Right renal pelvis (tissue), 4 donors: ENCODE measurements at regions not wholly inside any gene's neighbourhood (a gene's known extent, or its start where the extent isn't known, plus 50 kb on each side); places are given as distances from the start of the nearest gene placed in this dataset.

Source experiments
- DNase-seq, 4 donors: peaks; one replicate each; pipeline ENCODE4 v3.0.0-alpha.2; 2013; ENCODE audit warnings: low read depth in 4 of 4, low spot score in 3 of 4, missing footprints in 1 of 4

GRCh38 chr18:47552783-47553182 lies 301.3 kb upstream of the SKOR2 start:
- DNase-seq = no peak

DNA sequence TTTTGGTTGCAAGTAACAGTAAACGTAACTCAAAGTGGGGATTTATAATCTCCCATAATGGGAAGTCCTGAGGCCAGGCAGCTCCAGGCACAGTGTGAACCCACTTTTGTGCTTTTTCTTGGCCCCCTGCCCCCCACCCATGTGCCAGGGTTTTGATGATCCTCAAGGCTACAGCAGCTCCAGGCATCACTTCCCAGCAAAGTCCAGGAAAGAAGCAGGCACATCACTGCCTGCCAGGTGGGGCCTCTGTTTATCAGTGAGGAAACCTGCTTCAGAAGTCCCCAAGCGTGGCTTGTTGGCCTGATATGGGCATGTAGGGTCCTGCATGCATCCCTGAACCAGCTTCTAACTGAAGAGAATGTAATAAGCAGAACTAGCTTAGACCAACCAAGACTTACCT lies 299.2 kb upstream of the SKOR2 start:
- DNase-seq = no peak

DNA sequence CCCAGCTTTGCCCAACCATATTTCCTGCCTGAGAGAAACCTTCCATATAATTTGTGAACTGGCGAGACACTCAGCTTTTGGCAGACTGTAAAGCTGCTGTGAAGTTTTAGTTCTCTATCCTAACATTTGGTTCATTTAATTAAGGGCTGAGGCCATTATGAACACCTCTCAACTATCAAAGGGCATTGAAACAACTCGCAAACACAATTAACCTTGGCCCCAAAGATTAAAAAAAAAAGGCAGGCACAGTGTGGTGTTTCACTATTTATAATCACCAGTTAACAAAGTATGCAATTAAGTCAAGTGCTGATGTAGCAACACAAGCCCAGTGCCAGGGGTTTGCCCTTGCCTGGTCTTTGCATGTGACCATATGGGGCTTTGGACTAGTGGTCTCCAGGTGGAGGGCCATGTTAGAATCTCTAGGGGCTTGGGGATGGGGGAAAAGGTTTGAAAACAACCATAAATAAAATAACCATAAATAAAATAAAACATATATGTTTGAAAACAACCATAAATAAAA lies 297.6 kb upstream of the SKOR2 start:
- DNase-seq = no peak

DNA sequence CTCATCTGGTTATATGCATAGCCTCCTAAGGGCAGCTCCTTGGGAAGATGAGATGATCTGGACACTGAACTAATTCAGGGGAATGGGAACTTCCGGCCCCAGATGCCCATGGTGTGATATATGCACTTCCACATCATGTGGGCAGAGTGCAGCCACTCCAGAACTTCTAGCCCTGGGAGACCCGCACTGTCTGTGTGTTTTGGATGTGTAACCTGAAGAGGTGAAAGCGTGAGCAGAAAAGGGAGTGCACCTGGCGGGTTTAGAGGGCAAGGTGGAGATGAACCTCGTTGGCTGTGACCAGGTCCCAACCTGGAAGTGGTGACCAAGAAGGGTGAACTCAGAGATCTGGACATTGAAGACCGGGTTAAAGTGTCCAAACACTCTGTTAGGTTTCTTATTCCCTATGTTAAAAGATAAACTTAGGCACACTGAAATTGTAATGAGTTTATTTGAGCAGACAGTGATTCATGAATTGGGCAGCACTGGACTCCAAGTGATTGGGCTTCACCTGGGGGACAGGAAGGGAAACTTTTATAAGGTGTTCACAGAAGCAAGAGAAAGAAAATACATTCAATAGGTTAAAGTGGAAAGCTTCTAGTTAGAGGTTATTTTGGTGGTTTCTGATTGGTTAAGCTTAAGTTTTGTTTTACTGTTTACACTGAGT lies 296.2 kb upstream of the SKOR2 start:
- no peak for DNase-seq

- no peak for DNase-seq
These were observed 294.2 kb upstream of the SKOR2 start for GRCh38 chr18:47545613-47546012.

- no peak for DNase-seq
These were observed 291.6 kb upstream of the SKOR2 start for GRCh38 chr18:47543080-47543479.

DNA sequence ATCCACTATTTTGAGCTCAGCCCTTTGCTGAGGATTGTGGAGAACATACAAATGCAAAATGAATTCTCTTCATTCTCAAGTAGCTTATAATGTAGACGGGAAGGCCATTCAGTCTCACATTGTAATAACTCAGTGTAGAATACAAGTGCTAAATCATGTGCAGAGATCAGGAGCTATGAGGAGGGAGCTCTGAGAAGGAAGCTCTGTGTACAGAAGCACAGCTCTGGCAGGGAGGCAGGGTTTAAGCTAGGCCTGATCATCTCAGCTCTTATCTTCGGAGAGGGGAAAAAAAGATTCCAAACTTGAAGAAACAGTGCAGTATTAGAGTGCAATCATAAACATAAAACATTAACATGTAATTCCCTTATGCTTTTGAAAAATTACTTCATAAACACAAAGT lies 291.1 kb upstream of the SKOR2 start:
- DNase-seq = no peak

GRCh38 chr18:47531717-47532116 lies 280.3 kb upstream of the SKOR2 start:
- no peak for DNase-seq

GRCh38 chr18:47530695-47531094 lies 279.2 kb upstream of the SKOR2 start:
- no peak for DNase-seq

DNA sequence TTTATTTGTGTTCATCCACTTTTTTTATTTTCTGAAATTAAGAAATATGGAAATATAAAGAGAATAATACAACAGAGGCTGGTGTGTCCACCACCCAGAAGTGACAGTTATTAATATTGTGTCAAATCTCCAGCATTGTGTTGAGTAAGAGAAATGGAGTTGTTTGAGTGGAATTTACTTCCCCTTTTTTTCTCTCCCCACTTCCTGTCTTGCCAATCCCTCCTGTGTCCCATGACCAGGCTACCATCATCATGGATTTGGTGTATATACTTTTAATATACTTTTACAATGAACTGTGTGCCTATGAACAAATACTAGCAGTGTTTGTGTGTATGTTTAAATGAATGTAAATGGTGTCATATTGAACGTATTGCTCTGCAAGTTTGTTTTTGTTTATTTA lies 276.9 kb upstream of the SKOR2 start:
- DNase-seq = no peak

DNA sequence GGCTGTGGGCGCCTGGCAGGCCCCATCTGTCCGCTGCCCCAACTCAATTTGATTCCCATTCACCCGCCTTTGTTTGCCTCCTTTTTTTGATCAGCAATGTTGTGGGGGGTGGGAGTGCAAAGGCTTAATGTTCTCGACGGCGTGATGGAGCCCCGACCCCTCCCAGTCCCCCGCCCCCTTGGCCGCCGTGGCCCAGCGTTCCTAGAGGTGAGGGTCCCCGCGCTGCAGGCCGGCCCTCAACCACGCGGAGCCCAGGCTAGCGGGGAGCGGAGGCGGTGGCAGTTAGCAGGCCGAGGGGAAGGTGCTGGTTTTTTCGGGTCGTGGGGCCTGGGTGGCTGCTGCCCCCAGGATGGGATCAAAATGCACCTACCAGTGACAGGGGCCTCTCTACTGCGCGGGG lies 274.7 kb upstream of the SKOR2 start:
- no peak for DNase-seq

GRCh38 chr18:47522359-47522758 lies 270.9 kb upstream of the SKOR2 start:
- no peak for DNase-seq

DNA sequence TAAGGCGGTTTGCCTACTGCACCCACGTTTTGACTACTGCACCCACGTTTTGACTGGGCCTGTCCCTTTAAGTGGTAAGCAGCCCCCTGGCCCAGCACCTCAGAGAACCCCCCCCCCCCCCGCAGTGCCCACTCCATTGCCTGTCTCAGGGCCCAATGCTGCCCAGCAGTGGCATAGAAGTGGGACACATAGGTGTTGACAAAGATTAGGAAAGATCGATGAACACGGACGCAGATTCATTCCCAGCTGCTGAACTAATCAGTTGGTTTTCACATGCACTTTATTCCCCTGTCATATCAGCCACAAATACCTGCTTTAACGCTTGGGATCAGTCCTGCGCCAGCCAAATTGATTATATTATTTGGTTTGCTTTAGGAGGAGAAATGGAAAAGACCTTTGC lies 268.8 kb upstream of the SKOR2 start:
- DNase-seq = no peak

- DNase-seq = no peak
These were observed 268.2 kb upstream of the SKOR2 start for GRCh38 chr18:47519706-47520105.

GRCh38 chr18:47519277-47519676 lies 267.8 kb upstream of the SKOR2 start:
- DNase-seq = no peak

DNA sequence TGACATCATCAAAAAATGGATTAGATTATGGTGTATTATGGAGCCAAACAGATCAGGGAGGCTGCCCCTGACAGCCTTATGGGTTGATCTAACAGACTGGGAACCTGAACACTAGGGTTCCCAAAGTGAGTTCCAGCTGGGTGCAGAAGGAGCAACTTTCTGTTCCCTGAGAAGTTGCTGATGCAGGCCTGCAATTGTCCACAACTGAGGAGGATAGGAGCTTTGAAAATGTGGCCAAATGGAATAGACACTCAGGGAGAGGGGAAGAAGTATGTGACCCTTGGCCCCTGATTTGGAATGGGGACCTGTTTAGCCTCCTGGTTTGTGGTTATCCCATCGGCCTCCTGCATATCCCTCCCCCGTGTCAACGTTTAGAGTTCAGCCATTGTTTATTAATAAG lies 262.2 kb upstream of the SKOR2 start:
- DNase-seq = no peak

GRCh38 chr18:47512726-47513435 lies 261.4 kb upstream of the SKOR2 start:
- DNase-seq = no peak

GRCh38 chr18:47512056-47512455 lies 260.6 kb upstream of the SKOR2 start:
- DNase-seq = no peak

DNA sequence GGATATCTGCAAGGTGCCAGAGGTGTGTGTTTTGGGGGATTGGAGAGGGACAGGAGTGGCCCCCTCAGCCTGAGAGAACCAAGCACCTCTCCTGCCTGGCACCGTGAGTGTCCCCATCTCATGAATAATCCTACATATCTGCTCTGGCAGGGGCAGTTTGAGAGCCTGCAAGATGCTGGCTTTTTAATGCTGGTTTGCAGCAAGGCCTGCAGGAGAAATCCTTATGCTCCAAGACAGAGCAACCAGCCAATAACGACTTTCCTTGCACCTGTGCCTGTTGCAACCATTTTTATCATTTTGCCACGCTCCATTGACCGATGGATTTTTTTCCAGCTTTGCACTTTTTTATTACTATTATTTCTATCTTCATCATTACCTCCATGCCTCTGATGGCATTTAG lies 259.4 kb upstream of the SKOR2 start:
- DNase-seq = no peak

- DNase-seq = no peak
These were observed 256.2 kb upstream of the SKOR2 start for GRCh38 chr18:47507651-47508050.

DNA sequence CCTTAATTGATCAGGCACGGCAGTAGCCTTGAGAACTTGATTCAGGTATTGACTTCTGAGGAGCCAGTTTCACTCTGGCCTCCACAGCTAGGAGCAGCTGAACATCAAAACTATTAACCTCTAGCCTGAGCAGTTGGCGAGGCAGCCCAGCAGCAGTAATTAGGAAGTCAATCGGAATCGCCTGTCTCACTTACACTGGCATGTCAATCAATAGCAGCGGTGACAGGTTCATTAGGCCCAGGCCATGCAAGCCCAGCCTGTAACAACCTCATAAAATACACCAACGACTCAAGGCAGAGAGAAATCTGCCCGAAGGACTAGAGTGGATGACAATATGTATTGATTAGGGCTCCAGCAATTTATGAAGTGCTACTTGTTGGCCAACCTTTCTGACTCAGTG lies 255.4 kb upstream of the SKOR2 start:
- no peak for DNase-seq

DNA sequence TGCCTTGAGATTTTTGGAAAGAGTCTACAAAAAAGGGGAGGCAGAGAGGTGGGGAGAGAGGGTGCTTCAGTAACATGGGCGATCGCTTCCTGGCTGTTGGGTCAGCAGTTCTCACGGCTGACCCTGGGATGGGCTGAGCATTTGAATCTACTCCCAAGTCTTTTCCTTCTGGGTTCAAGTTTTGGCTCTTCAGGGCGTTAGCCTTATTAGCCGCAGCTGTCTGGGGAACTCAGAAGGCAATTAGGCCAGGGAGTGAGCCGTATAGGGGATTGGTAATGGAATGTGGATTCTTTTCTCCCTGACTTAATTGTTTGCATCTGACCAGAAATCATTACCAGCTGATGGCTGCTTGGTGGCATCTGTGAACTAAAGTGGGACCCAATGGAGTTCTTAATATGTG lies 250.5 kb upstream of the SKOR2 start:
- DNase-seq = no peak
